ENCODE measurements at regions not wholly inside any gene's neighbourhood (a gene's known extent, or its start where the extent isn't known, plus 50 kb on each side); places are given as distances from the start of the nearest gene placed in this dataset.
"Not testable (repeated sequence)": the region's sequence is repeated elsewhere in the genome, so short reads cannot be mapped to it uniquely, and the experiment has no call there.

- DNase-seq = no peak
Measured at GRCh38 chr2:147037048-147037447, 807.8 kb upstream of the ACVR2A start.

GRCh38 chr2:147033044-147033443 lies 811.8 kb upstream of the ACVR2A start:
- DNase-seq = no peak

DNA sequence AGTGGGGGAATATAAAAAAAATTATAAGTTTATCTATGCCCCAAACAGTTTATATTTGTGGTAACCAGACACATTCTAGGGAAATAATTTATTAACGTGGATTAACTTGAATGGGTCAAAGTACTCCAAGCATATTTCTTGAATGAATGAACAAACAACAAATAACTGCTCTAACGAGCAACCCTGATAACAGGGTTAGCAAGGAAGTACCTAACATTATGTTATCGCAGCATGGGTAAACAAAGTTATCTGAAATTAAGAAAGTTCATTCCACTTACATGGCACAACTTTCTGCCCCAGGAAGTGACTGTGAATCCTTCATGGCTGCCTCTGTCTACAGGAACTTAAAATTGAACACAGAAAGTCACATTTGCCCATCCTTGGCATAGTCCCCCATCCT lies 812.9 kb upstream of the ACVR2A start:
- DNase-seq = no peak

GRCh38 chr2:147030966-147031720 lies 813.7 kb upstream of the ACVR2A start:
- no peak for DNase-seq

GRCh38 chr2:147027436-147027835 lies 817.4 kb upstream of the ACVR2A start:
- DNase-seq = no peak

DNA sequence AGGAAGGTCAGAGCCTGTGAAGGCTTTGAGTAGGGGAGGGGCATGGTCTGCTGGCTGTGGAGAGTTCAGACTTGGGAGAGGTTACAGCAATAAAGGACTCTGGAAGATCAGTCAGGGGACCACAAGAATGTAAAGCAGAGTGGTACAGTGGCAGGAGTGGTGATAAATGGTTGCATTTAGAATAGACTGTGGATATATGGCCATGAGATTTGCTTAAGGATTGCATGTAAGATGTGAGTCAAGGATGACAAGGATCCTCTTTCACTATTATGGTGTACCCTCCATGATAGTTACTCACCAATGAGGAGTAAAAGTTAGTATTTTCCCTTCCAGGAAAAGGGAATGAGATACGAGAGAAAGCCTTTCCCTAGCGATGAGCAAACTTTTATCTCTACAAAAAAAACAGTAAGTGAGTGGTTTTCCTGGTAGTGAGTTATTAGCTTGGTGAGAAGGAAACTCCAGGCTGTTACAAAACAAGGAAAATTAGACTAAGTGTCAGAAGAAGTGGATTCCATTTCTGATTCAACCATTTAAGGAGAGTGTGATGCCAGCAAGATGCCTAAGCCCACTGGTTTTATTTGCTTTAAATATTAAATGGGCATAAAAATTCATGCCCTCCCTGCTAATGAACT lies 818.0 kb upstream of the ACVR2A start:
- no peak for DNase-seq

- DNase-seq = no peak
Measured at GRCh38 chr2:147025646-147026585, 818.9 kb upstream of the ACVR2A start.

DNA sequence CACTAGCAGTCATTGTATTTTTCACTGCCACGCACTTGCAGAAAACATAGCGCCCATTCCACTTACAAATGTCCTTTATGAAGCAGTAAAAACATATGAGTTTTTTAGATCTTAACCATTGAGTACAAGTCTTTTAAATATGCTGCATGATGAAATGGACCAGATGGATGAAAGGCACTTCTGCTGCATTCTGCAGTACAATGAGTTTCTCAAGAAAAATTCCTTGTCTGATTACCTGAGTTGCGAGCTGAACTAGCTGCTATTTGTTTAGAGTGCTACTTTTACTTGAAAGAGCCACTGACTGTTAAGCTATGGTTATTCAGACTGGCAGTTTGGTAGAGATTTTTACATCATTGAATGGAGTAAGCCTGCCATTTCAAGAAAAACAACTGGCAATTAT lies 825.5 kb upstream of the ACVR2A start:
- no peak for DNase-seq

DNA sequence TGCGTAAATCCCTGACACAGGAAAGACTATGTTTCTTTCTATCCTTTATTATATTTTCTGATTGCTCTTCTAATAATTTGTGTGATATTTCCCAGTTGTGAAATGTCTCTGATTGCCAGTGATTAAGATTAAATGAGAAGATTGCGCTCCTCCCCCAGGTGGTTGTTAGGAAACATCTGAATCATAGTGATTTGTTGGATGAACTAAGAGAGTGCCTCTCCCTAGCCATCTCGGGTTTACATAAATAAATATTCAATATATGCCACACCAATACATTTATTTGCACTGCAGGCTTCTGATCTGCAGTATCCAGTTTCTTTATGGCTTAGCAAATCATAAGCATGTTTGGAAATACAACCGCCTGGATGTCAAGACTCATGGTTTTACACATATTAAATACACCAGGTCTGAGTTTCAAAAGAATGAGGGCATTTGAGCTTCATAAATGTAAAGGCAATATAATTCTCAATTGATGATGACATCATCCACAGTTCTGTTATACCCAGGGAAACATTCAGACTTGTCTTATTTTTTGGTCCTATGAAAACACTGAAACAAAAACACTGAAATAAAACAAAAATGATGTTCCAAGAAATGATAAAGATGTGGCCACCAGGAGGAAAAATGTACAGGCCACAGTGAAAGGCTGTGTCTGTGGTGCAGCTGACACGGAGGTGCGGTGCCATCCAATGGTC lies 826.7 kb upstream of the ACVR2A start:
- no peak for DNase-seq

- no peak for DNase-seq
Measured at GRCh38 chr2:147016181-147016580, 828.6 kb upstream of the ACVR2A start.

DNA sequence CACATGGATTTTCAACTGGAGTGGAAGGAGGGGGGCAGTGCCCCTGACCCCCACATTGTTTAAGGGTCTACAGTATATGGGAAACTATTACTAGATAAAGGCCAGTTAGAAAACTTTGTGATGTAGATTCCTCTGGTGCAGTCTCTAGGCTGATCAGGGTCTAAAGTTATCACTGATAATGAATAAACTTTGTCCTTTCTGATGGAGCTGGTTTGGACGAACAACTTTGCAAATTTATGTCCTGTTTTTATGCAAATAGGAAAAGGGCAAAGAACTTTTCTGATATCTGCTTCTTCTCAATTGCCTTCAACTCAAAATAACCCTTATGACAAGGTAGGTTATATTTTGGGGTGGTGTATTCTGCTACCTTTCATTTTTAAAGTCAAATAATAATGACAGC lies 829.2 kb upstream of the ACVR2A start:
- DNase-seq = no peak

DNA sequence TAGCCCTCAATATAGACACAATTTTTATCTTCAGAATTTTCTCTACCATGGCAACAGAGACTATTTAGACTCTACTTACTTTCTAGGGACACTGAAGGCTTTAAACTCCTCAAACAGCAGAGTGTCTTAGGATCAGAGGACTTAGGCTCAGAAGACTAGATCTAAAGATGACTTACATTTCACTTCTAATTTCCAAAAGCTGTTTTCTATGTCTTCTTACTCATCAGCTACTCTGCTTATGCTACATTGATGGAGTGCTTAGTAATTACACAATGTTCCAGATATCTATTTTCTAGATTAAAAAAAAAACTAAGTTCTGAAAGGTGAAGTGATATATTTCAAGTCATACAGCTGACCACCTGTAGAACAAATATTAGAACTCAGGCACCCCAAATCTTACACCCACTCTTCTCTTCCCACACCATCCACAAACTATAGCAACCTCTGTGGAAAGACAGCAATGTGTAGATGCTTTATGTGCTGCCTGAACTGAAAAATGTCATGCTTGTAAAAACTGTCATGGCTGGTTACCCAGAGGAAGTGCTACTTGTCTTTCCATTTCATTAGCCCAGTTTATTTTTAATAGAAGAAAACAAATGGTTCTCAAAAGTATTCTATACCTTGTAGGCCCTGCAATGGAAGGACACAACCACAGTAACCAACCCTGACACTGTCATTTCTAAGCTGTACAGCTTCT lies 831.0 kb upstream of the ACVR2A start:
- DNase-seq = no peak

DNA sequence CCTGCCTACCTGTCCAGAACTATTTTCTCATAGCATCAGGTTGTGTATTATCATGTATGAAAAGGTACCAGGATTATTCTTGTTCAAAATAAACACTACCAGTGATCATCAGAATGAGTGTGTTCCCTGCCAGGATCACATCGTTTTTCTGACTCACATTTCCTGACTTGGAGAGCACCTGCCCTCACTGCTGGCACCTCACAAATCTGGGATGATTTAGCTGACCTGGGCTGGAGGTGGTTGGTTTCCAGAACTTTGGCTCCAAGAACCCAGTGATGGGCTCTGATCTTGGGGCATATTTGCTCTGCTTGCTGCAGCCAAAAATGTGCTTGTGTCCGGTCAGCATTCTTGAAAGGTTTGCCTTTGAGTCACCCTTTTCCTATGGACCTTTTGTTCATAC lies 836.3 kb upstream of the ACVR2A start:
- no peak for DNase-seq

DNA sequence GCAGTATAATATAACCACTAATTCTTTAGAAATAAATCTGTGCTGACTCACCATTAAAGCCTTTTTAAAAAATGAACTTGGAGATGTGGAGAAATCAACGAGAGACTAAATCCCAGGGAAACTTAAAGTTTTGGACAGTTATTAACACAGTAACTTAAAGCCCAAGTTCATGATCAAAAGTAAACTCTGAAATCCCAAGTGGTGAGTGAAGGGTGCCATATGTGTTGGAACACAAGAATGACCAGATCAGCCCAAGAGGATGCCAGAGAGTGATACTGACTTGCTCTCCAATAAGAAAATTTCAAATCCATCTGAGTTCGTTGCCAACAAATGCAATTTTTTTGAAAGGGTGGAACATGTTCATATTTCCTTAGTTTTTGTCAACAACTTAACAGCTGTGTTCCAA lies 838.1 kb upstream of the ACVR2A start:
- DNase-seq = no peak

DNA sequence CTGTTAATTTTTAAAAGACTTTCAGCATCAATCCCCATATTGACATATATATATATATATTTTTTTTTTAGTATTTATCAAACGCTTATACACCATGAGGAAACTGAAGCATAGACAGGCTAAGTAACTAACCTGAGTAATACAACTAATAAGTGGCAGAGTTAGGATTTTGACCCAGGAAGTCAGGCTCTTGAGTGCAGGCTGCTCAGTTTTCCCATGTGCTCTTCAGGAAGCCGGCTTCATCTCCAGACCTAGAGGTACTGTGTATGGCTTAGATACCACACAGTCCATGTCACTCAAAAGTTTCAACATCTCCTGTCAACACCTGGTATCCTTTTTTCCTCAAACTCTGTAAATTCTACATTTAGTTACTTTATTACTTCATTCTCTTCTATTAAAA lies 841.7 kb upstream of the ACVR2A start:
- no peak for DNase-seq

GRCh38 chr2:147002256-147002655 lies 842.6 kb upstream of the ACVR2A start:
- no peak for DNase-seq

DNA sequence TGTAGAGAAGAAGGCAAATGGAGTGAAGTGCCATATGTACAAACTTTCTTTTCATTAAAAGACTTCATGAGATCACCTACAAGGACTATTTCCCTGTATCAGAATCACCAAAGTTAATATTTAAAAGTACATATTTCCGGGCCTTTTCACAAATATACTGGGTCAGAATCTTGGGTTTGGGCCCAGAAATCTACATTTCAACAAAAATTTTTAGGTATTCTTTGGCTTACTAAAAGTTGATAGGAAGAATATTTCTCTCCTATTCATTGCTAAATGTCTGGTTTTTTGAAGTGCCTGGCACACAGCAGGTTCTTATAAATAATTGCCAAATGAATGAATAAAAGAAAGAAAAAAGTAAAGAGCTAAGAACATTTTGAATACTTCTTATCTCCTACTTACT lies 843.8 kb upstream of the ACVR2A start:
- no peak for DNase-seq

GRCh38 chr2:147000151-147000550 lies 844.7 kb upstream of the ACVR2A start:
- DNase-seq = not testable (repeated sequence)

DNA sequence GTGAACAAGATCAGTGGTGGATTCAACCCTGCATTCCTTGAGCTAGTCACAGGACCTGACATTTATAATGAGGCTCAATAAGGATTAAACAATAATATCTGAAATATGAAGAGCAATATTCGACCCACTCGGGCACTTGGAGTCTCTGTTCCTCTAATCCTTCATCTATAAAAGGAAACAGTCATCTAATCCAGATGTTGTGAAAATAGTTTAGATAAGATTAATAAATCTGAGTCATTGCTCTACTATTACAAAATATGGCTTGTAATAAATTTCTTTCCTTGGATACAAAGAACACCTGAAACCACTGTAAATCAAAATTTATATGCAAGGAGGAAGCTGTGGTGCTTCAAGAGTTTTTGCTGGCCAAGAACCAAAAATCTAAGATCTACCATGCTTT lies 846.9 kb upstream of the ACVR2A start:
- no peak for DNase-seq

DNA sequence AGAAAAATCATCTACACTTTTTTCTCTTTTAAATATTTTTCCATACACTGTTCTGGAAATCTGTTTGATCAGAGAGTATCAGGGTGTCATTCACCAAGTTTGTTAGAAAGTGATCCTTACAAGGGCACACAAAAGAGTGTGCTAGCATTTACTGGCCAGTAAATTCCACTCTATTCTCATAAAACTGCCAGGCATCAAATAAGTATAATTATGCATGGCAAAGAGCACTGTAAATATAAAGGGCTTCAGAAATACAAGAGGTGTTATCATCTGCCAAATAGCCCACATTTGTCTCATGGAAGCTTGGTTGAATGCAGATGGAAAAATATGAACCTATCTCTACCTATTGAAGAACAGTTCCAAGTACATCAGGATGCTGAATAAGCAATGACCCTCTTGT lies 847.3 kb upstream of the ACVR2A start:
- no peak for DNase-seq

DNA sequence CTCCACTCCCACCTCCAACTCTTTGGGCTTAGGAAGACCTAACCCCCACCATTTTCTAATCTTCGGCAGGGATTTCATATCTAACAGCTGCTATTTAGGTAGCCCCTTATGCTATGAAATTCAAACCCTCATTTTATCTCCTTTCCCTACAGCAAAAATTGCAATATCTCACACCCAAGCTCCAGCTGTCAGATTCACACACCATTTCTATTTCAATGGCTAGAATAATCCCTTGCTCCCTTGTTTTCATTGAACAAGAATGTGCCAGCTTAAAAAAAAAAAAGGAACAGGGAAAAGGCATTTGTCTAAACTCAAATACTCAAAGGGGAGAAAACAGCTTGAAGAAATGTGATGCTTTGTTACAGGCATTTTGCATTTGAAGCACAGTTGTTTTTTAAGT lies 850.6 kb upstream of the ACVR2A start:
- no peak for DNase-seq

GRCh38 chr2:146992466-146992865 lies 852.4 kb upstream of the ACVR2A start:
- no peak for DNase-seq

DNA sequence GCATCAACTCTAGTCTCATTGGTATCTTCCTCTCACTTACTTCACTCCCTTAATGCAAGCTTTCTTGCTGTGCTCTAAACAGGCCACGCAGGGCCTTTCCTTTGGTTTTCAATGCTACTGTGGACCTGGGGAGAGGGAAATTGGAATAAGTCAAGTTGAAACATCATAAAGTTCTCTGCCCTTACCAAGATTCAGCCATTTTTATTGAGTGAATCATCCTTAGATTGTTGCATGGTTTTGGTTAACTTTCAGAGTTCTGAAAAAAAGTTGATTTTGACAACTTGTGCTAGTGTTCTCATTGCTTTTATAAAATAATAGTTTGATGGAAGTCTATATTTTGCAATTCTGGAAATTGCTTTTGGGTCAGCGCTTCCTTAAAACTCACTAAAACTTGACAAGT lies 852.8 kb upstream of the ACVR2A start:
- no peak for DNase-seq
